Smooth muscle cell (in vitro differentiated cells): ENCODE measurements at regions not wholly inside any gene's neighbourhood (a gene's known extent, or its start where the extent isn't known, plus 50 kb on each side); places are given as distances from the start of the nearest gene placed in this dataset.

Experiments used
- DNase-seq: peaks from one replicate; lab custom pipeline; 2025; ENCODE audit not compliant: unreplicated experiment; lab: John Stamatoyannopoulos, UW
- H2AFZ ChIP-seq: fragments of 200-600 bp; sonication (generic); 2 replicates; pipeline ENCODE4 v1.6.0; 2016; ENCODE audit warnings: antibody characterized with exemption, low read depth, mild to moderate bottlenecking
- H3F3A ChIP-seq: fragments of 200-600 bp; sonication (generic); 2 replicates; pipeline ENCODE4 v1.6.0; 2017; ENCODE audit warnings: antibody characterized with exemption, low read depth
- H3K27ac ChIP-seq: fragments of 200-600 bp; sonication (generic); 2 replicates; pipeline ENCODE4 v1.5.1; 2016; ENCODE audit warnings: low read depth, mild to moderate bottlenecking
- H3K27me3 ChIP-seq: fragments of 200-600 bp; sonication (generic); 2 replicates; pipeline ENCODE4 v1.6.1; 2016; ENCODE audit warnings: low read depth, mild to moderate bottlenecking
- H3K36me3 ChIP-seq: fragments of 200-600 bp; sonication (generic); 2 replicates; pipeline ENCODE4 v1.5.1; 2016; ENCODE audit warnings: low read depth
- H3K4me1 ChIP-seq: fragments of 200-600 bp; sonication (generic); 2 replicates; pipeline ENCODE4 v1.5.1; 2016; ENCODE audit warnings: low read depth
- H3K4me2 ChIP-seq: fragments of 200-600 bp; sonication (generic); 2 replicates; pipeline ENCODE4 v1.6.0; 2016; ENCODE audit warnings: mild to moderate bottlenecking
- H3K4me3 ChIP-seq: fragments of 200-600 bp; sonication (generic); 2 replicates; pipeline ENCODE4 v1.5.1; 2016; ENCODE audit warnings: mild to moderate bottlenecking
- H3K79me2 ChIP-seq: fragments of 200-600 bp; sonication (generic); 2 replicates; pipeline ENCODE4 v1.6.0; 2016; ENCODE audit warnings: low read depth, mild to moderate bottlenecking
- H3K9ac ChIP-seq: fragments of 200-600 bp; sonication (generic); 2 replicates; pipeline ENCODE4 v1.6.0; 2016; ENCODE audit warnings: low read depth
- H3K9me3 ChIP-seq: fragments of 200-600 bp; sonication (generic); replicated peaks from 2 replicates; pipeline ENCODE4 v1.5.1; 2016; ENCODE audit warnings: low read depth
- H4K20me1 ChIP-seq: fragments of 200-600 bp; sonication (generic); 2 replicates; pipeline ENCODE4 v1.6.0; 2016; ENCODE audit warnings: low read depth
- WGBS: methylation state at CpG from one replicate; pipeline ENCODE4 v1.1.7; 2016; ENCODE audit warnings: low lambda C conversion rate; 5-methylcytosine and 5-hydroxymethylcytosine counted together
- TF ChIP-seq, protein P1 (sequence below): fragments of 200-600 bp; sonication (generic); IDR thresholded peaks from 2 replicates; pipeline ENCODE4 v1.5.1; 2017; ENCODE audit warnings: borderline replicate concordance, mild to moderate bottlenecking, antibody characterized with exemption; ENCODE audit not compliant: insufficient read depth, poor library complexity, severe bottlenecking

DNA sequence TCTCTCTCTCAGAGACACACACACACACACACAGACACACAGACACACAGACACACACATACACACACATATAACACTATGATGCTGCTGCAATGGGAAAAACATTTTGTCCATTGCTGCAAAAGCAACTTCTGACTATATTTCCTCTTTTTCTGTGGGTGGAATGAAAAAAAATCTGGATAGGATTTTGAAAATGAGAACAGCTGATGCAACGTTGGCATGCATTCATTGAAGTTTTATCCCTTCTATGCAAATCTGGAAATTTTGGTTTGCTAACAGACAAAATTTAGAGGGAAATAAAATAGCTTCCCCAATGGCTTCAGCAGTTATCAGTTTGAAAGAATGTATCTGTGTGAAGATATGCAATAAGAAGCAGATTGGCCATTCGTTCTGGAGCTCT is 763.4 kb upstream of the GRM7 start:
- H3K4me2 ChIP-seq: peak overlapping the region; percentile 28
- no peaks in the 10 kb centered on the region for H3K27me3 ChIP-seq
- no peaks in the 10 kb centered on the region for H3K79me2 ChIP-seq
- no peak for DNase-seq
- no peaks in the 10 kb centered on the region for H4K20me1 ChIP-seq
- H3K27ac ChIP-seq: no peak overlapping the region
- TF ChIP-seq, protein P1, sequence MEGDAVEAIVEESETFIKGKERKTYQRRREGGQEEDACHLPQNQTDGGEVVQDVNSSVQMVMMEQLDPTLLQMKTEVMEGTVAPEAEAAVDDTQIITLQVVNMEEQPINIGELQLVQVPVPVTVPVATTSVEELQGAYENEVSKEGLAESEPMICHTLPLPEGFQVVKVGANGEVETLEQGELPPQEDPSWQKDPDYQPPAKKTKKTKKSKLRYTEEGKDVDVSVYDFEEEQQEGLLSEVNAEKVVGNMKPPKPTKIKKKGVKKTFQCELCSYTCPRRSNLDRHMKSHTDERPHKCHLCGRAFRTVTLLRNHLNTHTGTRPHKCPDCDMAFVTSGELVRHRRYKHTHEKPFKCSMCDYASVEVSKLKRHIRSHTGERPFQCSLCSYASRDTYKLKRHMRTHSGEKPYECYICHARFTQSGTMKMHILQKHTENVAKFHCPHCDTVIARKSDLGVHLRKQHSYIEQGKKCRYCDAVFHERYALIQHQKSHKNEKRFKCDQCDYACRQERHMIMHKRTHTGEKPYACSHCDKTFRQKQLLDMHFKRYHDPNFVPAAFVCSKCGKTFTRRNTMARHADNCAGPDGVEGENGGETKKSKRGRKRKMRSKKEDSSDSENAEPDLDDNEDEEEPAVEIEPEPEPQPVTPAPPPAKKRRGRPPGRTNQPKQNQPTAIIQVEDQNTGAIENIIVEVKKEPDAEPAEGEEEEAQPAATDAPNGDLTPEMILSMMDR: no peak
- no peak overlapping the region for H3K4me3 ChIP-seq
- no peaks in the 10 kb centered on the region for H3F3A ChIP-seq
- H3K36me3 ChIP-seq: no peaks in the 10 kb centered on the region
- H3K9me3 ChIP-seq: no peaks in the 10 kb centered on the region
- H3K4me1 ChIP-seq: peaks cover 5% of the 10 kb centered on the region
- H3K9ac ChIP-seq: no peak overlapping the region
- H2AFZ ChIP-seq: no peak overlapping the region
- WGBS: 69% methylated on average over 2 of the region's 2 CpGs

GRCh38 chr3:6098516-6099157 is 762.3 kb upstream of the GRM7 start:
- TF ChIP-seq, protein P1: no peak
- no peak for DNase-seq

GRCh38 chr3:6099458-6100075 is 761.3 kb upstream of the GRM7 start:
- Histone ChIP-seq H3K4me2 (no peak overlapping the region), H3K27ac (no peak overlapping the region), H3F3A (no peaks in the 10 kb centered on the region), H3K9me3 (no peaks in the 10 kb centered on the region), H3K79me2 (no peaks in the 10 kb centered on the region), H4K20me1 (no peaks in the 10 kb centered on the region), H3K4me1 (peaks cover 5% of the 10 kb centered on the region), H2AFZ (no peak overlapping the region), H3K27me3 (no peaks in the 10 kb centered on the region), H3K36me3 (no peaks in the 10 kb centered on the region), H3K4me3 (no peak overlapping the region), H3K9ac (no peak overlapping the region)
- TF ChIP-seq, protein P1: no peak
- no peak for DNase-seq
- 82% methylated on average over 5 of the region's 5 CpGs for WGBS

More at GRCh38 chr3:6098516-6099157, 762.3 kb upstream of the GRM7 start:
- Histone ChIP-seq H3K36me3 (no peaks in the 10 kb centered on the region), H3K4me1 (peaks cover 5% of the 10 kb centered on the region), H3F3A (no peaks in the 10 kb centered on the region), H3K27ac (no peak overlapping the region), H3K4me2 (no peak overlapping the region), H3K9ac (no peak overlapping the region), H3K79me2 (no peaks in the 10 kb centered on the region), H2AFZ (no peak overlapping the region), H3K9me3 (no peaks in the 10 kb centered on the region), H3K27me3 (no peaks in the 10 kb centered on the region), H4K20me1 (no peaks in the 10 kb centered on the region), H3K4me3 (no peak overlapping the region)
- WGBS: 91% methylated on average over 3 of the region's 3 CpGs

- Histone ChIP-seq H3K9ac (no peak overlapping the region), H3K9me3 (no peaks in the 10 kb centered on the region), H2AFZ (no peak overlapping the region), H3F3A (no peaks in the 10 kb centered on the region), H3K36me3 (no peaks in the 10 kb centered on the region), H3K4me2 (no peak overlapping the region), H3K27me3 (no peaks in the 10 kb centered on the region), H3K4me1 (no peaks in the 10 kb centered on the region), H4K20me1 (no peaks in the 10 kb centered on the region), H3K4me3 (no peak overlapping the region), H3K79me2 (no peaks in the 10 kb centered on the region), H3K27ac (no peak overlapping the region)
- TF ChIP-seq, protein P1: no peak
- no peak for DNase-seq
Observed at GRCh38 chr3:6105187-6105586, 755.7 kb upstream of the GRM7 start.
